ENCODE measurements at regions not wholly inside any gene's neighbourhood (a gene's known extent, or its start where the extent isn't known, plus 50 kb on each side); places are given as distances from the start of the nearest gene placed in this dataset.

- no peak for TF ChIP-seq CTCF (IDR thresholded peaks at IDR 0.05 in 8 of 11, conservative IDR thresholded peaks at IDR 0.05 in 3 of 11)
- no peak for TF ChIP-seq POLR2A (IDR thresholded peaks at IDR 0.05)
- no peak for TF ChIP-seq POLR2AphosphoS5 (IDR thresholded peaks at IDR 0.05)
These were observed 147.0 kb downstream of the HS3ST1 start for GRCh38 chr4:11281720-11282119.
